ENCODE measurements at regions not wholly inside any gene's neighbourhood (a gene's known extent, or its start where the extent isn't known, plus 50 kb on each side); places are given as distances from the start of the nearest gene placed in this dataset.
A peak's percentile ranks its signal among the peaks of the same experiment; 100 is the strongest.

GRCh38 chr1:204746838-204747442, 61.4 kb upstream of the LRRN2 start:
- peak; percentile 63 for DNase-seq (ENCODE audit: low read depth)
- no peak overlapping the region for H3K4me3 ChIP-seq (ENCODE audit: low read depth, low read length)
- peak; percentile 99 for TF ChIP-seq CTCF (IDR thresholded peaks at IDR 0.05; ENCODE audit: insufficient read depth, low read depth, low read length, missing control alignments)

GRCh38 chr1:204751480-204751879, 65.9 kb upstream of the LRRN2 start:
- no peak overlapping the region for H3K4me3 ChIP-seq (ENCODE audit: low read depth, low read length)
- DNase-seq (ENCODE audit: low read depth) = no peak
- no peak for TF ChIP-seq CTCF (IDR thresholded peaks at IDR 0.05; ENCODE audit: insufficient read depth, low read depth, low read length, missing control alignments)

GRCh38 chr1:204751883-204752687, 66.5 kb upstream of the LRRN2 start:
- no peak for DNase-seq (ENCODE audit: low read depth)
- no peak overlapping the region for H3K4me3 ChIP-seq (ENCODE audit: low read depth, low read length)
- no peak for TF ChIP-seq CTCF (IDR thresholded peaks at IDR 0.05; ENCODE audit: insufficient read depth, low read depth, low read length, missing control alignments)

GRCh38 chr1:204752688-204753040, 67.1 kb upstream of the LRRN2 start:
- no peak overlapping the region for H3K4me3 ChIP-seq (ENCODE audit: low read depth, low read length)

GRCh38 chr1:204754821-204755220, 69.3 kb upstream of the LRRN2 start:
- H3K4me3 ChIP-seq (ENCODE audit: low read depth, low read length) = no peak overlapping the region
- TF ChIP-seq CTCF (IDR thresholded peaks at IDR 0.05; ENCODE audit: insufficient read depth, low read depth, low read length, missing control alignments) = no peak
- no peak for DNase-seq (ENCODE audit: low read depth)

More at GRCh38 chr1:204752688-204753040, 67.1 kb upstream of the LRRN2 start:
- no peak for TF ChIP-seq CTCF (IDR thresholded peaks at IDR 0.05; ENCODE audit: insufficient read depth, low read depth, low read length, missing control alignments)
- DNase-seq (ENCODE audit: low read depth) = no peak

- no peak overlapping the region for H3K4me3 ChIP-seq (ENCODE audit: low read depth, low read length)
- TF ChIP-seq CTCF (IDR thresholded peaks at IDR 0.05; ENCODE audit: insufficient read depth, low read depth, low read length, missing control alignments) = no peak
- no peak for DNase-seq (ENCODE audit: low read depth)
Measured at GRCh38 chr1:204756349-204756748, 70.8 kb upstream of the LRRN2 start.

Data from GM12865 (cell line).